GM12878 (cell line): ENCODE measurements at regions not wholly inside any gene's neighbourhood (a gene's known extent, or its start where the extent isn't known, plus 50 kb on each side); places are given as distances from the start of the nearest gene placed in this dataset.

Source experiments
- ATAC-seq: fragments of 200-7000 bp; cut with Tn5 transposase; 3 replicates; pipeline ENCODE4 v1.9.1; 2020; ENCODE audit warnings: mild to moderate bottlenecking, moderate library complexity
- BruUV-seq: library from RNA; stranded (reverse); fragments of 400-500 nt; replicated peaks from 2 replicates; lab custom pipeline; 2021; lab: Mats Ljungman, UMichigan
- CTCF ChIA-PET: fragments of 300-600 bp; sonication (Branson Sonifier 250); formaldehyde crosslinking; extraction: SDS; loops from one replicate; lab custom pipeline; 2021; ENCODE audit warnings: inconsistent platforms; lab: Yijun Ruan, JAX
- POLR2A ChIA-PET: fragments of 350-600 bp; formaldehyde crosslinking; extraction: SDS; loops from one replicate; lab custom pipeline; 2021; ENCODE audit warnings: inconsistent platforms; lab: Charles Lee
- RAD21 ChIA-PET: fragments of 300-600 bp; sonication (Branson Sonifier 250); formaldehyde crosslinking; loops from one replicate; lab custom pipeline; 2023; ENCODE audit warnings: antibody characterized with exemption; ENCODE audit not compliant: unreplicated experiment; lab: Charles Lee
- SMC1A ChIA-PET: fragments of 300-600 bp; sonication (Branson Sonifier 250); formaldehyde crosslinking; loops from one replicate; lab custom pipeline; 2023; ENCODE audit not compliant: unreplicated experiment, uncharacterized antibody; lab: Charles Lee
- DNase-seq: peaks from one replicate; pipeline ENCODE4 v3.0.0-alpha.2; 2011; ENCODE audit warnings: low read depth, low spot score
- FAIRE-seq: peaks from 3 replicates; lab custom pipeline; 2011; peaks lifted over from hg19 to GRCh38; lab: Jason Lieb, UNC
- H2AFZ ChIP-seq: 2 replicates; pipeline ENCODE4 v1.6.0; 2011; ENCODE audit warnings: low read depth, low read length, control low read depth; ENCODE audit not compliant: control insufficient read depth
- H3K27ac ChIP-seq: 2 replicates; pipeline ENCODE4 v1.5.1; 2011; ENCODE audit warnings: control low read depth; ENCODE audit not compliant: control insufficient read depth, insufficient read depth
- H3K27me3 ChIP-seq, 2 experiments: replicated peaks in 1 of 2; 2 replicates each; pipeline versions ENCODE4 v1.6.0 to v1.6.1; 2011; ENCODE audit warnings: low read length in 1 of 2; ENCODE audit not compliant: control insufficient read depth in 2 of 2, insufficient read depth in 2 of 2
- H3K36me3 ChIP-seq, 2 experiments: 2 replicates each; pipeline ENCODE4 v1.5.1; 2011; ENCODE audit warnings: low read length in 1 of 2; ENCODE audit not compliant: control insufficient read depth in 2 of 2, insufficient read depth in 2 of 2
- H3K4me1 ChIP-seq: 2 replicates; pipeline ENCODE4 v1.6.1; 2011; ENCODE audit warnings: mild to moderate bottlenecking, low read length, moderate library complexity, mixed read lengths; ENCODE audit not compliant: control insufficient read depth, insufficient read depth
- H3K4me2 ChIP-seq: 2 replicates; pipeline ENCODE4 v1.6.0; 2011; ENCODE audit warnings: control low read depth; ENCODE audit not compliant: control insufficient read depth, insufficient read depth
- H3K4me3 ChIP-seq: fragments of 200-600 bp; sonication (generic); 2 replicates; pipeline ENCODE4 v1.5.1; 2016
- H3K79me2 ChIP-seq: 2 replicates; pipeline ENCODE4 v1.6.0; 2011; ENCODE audit warnings: low read length; ENCODE audit not compliant: control insufficient read depth, insufficient read depth
- H3K9ac ChIP-seq: 2 replicates; pipeline ENCODE4 v1.8.0; 2011; ENCODE audit warnings: low read length, control low read depth, mixed read lengths; ENCODE audit not compliant: control insufficient read depth, insufficient read depth
- H3K9me3 ChIP-seq: replicated peaks from 3 replicates; pipeline ENCODE4 v1.5.1; 2011; ENCODE audit warnings: mild to moderate bottlenecking, low read length; ENCODE audit not compliant: control insufficient read depth, insufficient read depth
- H4K20me1 ChIP-seq: 2 replicates; pipeline ENCODE4 v1.6.0; 2011; ENCODE audit not compliant: control insufficient read depth, insufficient read depth
- FOS ChIP-seq: IDR thresholded peaks from 3 replicates; pipeline ENCODE4 v1.6.1; 2011; ENCODE audit warnings: borderline replicate concordance; ENCODE audit not compliant: insufficient read length; ENCODE audit errors: extremely low read depth
- RBBP5 ChIP-seq: fragments of 200-600 bp; sonication (generic); conservative IDR thresholded peaks from 2 replicates; pipeline ENCODE4 v1.6.1; 2016
- SPI1 ChIP-seq: IDR thresholded peaks from 2 replicates; pipeline ENCODE4 v1.6.1; 2011; ENCODE audit warnings: low read depth, mild to moderate bottlenecking, low read length, moderate library complexity, borderline replicate concordance; ENCODE audit not compliant: insufficient read depth
- TCF7 ChIP-seq: IDR thresholded peaks from 2 replicates; pipeline ENCODE4 v1.6.1; 2014; ENCODE audit warnings: antibody characterized with exemption, borderline replicate concordance
- WGBS: methylation state at CpG from one replicate; pipeline ENCODE4 v1.1.6; 2016; ENCODE audit warnings: low lambda C conversion rate; ENCODE audit not compliant: insufficient replicate concordance, insufficient coverage; ENCODE audit errors: missing lambda C conversion rate; 5-methylcytosine and 5-hydroxymethylcytosine counted together
- in situ Hi-C: fragments of 300-500 bp; cut with MboI; formaldehyde crosslinking; loops from 9 replicates; pipeline ENCODE4 v1.14.3; 2018; ENCODE audit warnings: mixed read lengths
- intact Hi-C: fragments of 100-400 bp; cut with micrococcal nuclease; formaldehyde crosslinking; loops from one replicate; pipeline ENCODE4 v1.14.2; 2022; ENCODE audit not compliant: unreplicated experiment
- TF ChIP-seq, protein P1 (sequence below): fragments of 450-650 bp; IDR thresholded peaks from 2 replicates; pipeline ENCODE4 v1.6.1; 2018; ENCODE audit warnings: mild to moderate bottlenecking, low read depth, moderate library complexity; ENCODE audit not compliant: partially characterized antibody
- TF ChIP-seq, protein P2 (sequence below): fragments of 450-650 bp; conservative IDR thresholded peaks from 2 replicates; pipeline ENCODE4 v1.6.1; 2017; ENCODE audit warnings: mild to moderate bottlenecking, moderate library complexity

DNA sequence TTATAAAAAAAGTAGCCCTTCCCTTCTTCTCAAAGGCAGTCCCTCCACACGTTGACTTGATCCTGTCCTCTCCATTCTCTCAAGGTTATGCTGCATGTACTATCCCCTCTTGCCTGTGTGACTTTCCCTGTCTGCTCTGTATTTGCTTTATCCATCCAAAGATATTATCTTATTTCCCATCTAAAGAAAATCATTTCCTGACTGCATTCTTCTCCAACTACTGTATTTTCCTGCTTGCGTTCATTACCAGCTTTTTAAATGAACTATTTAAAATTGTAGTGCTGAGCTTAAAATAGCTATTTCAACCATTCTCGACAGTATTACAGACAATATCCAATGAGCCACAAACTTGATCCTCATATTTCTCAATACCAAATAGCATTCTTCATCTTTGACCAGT is 716.0 kb upstream of the REG3G start:
- BruUV-seq = no TSS peak
- ChIA-PET POLR2A (no interaction called here), CTCF (interaction anchor here (0.7 to 1.5 kb wide), 2 partner anchors 12 to 56 kb away, joined by 3 to 5 read pairs; no protein-coding TSS in a partner anchor), RAD21 (interaction anchor here (1.9 kb wide), 1 partner anchor 15 kb away, joined by 6 read pairs; no protein-coding TSS in a partner anchor), SMC1A (interaction anchor here (1.0 to 1.3 kb wide), 2 partner anchors 8 to 11 kb away, joined by 3 read pairs; no protein-coding TSS in a partner anchor)
- no peak overlapping the region for H3K9ac ChIP-seq
- no peaks in the 10 kb centered on the region for H3K27me3 ChIP-seq
- no peak overlapping the region for H2AFZ ChIP-seq
- intact Hi-C loops (no loop called here), in situ Hi-C loops (no loop called here)
- no peak for DNase-seq
- H3K4me1 ChIP-seq = no peaks in the 10 kb centered on the region
- ATAC-seq = no peak
- H4K20me1 ChIP-seq = no peaks in the 10 kb centered on the region
- no peaks in the 10 kb centered on the region for H3K36me3 ChIP-seq
- no peak overlapping the region for H3K4me3 ChIP-seq
- no peaks in the 10 kb centered on the region for H3K79me2 ChIP-seq
- no peak for FAIRE-seq
- H3K27ac ChIP-seq = no peak overlapping the region
- no peak overlapping the region for H3K4me2 ChIP-seq
- 30% methylated on average over 3 of the region's 3 CpGs for WGBS
- no peaks in the 10 kb centered on the region for H3K9me3 ChIP-seq
- TF ChIP-seq FOS (no peak), RBBP5 (no peak), SPI1 (no peak), TCF7 (no peak)
- TF ChIP-seq, protein P1, sequence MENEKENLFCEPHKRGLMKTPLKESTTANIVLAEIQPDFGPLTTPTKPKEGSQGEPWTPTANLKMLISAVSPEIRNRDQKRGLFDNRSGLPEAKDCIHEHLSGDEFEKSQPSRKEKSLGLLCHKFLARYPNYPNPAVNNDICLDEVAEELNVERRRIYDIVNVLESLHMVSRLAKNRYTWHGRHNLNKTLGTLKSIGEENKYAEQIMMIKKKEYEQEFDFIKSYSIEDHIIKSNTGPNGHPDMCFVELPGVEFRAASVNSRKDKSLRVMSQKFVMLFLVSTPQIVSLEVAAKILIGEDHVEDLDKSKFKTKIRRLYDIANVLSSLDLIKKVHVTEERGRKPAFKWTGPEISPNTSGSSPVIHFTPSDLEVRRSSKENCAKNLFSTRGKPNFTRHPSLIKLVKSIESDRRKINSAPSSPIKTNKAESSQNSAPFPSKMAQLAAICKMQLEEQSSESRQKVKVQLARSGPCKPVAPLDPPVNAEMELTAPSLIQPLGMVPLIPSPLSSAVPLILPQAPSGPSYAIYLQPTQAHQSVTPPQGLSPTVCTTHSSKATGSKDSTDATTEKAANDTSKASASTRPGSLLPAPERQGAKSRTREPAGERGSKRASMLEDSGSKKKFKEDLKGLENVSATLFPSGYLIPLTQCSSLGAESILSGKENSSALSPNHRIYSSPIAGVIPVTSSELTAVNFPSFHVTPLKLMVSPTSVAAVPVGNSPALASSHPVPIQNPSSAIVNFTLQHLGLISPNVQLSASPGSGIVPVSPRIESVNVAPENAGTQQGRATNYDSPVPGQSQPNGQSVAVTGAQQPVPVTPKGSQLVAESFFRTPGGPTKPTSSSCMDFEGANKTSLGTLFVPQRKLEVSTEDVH = no peak
- TF ChIP-seq, protein P2, sequence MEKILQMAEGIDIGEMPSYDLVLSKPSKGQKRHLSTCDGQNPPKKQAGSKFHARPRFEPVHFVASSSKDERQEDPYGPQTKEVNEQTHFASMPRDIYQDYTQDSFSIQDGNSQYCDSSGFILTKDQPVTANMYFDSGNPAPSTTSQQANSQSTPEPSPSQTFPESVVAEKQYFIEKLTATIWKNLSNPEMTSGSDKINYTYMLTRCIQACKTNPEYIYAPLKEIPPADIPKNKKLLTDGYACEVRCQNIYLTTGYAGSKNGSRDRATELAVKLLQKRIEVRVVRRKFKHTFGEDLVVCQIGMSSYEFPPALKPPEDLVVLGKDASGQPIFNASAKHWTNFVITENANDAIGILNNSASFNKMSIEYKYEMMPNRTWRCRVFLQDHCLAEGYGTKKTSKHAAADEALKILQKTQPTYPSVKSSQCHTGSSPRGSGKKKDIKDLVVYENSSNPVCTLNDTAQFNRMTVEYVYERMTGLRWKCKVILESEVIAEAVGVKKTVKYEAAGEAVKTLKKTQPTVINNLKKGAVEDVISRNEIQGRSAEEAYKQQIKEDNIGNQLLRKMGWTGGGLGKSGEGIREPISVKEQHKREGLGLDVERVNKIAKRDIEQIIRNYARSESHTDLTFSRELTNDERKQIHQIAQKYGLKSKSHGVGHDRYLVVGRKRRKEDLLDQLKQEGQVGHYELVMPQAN = no peak
- TF ChIP-seq, all 136 proteins: peak for 0
